HG02943 (cell line): ENCODE measurements at regions not wholly inside any gene's neighbourhood (a gene's known extent, or its start where the extent isn't known, plus 50 kb on each side); places are given as distances from the start of the nearest gene placed in this dataset.
"Not testable (repeated sequence)": the region's sequence is repeated elsewhere in the genome, so short reads cannot be mapped to it uniquely, and the experiment has no call there.

ENCODE experiments used
- ATAC-seq: cut with Tn5 transposase; IDR thresholded peaks from one replicate; pipeline ENCODE4 v1.9.1; 2021; ENCODE audit warnings: mild to moderate bottlenecking, low read depth, moderate library complexity; ENCODE audit not compliant: unreplicated experiment

GRCh38 chr3:139267300-139268246 lies 76.2 kb upstream of the MRPS22 start:
- no peak for ATAC-seq

- no peak for ATAC-seq
These were observed 73.8 kb upstream of the MRPS22 start for GRCh38 chr3:139269984-139270383.

GRCh38 chr3:139270652-139271051 lies 73.2 kb upstream of the MRPS22 start:
- ATAC-seq: not testable (repeated sequence)

GRCh38 chr3:139280027-139280671 lies 63.7 kb upstream of the MRPS22 start:
- no peak for ATAC-seq

- ATAC-seq: no peak
These were observed 62.7 kb upstream of the MRPS22 start for GRCh38 chr3:139281096-139281495.

- no peak for ATAC-seq
These were observed 62.2 kb upstream of the MRPS22 start for GRCh38 chr3:139281522-139282196.

GRCh38 chr3:139283301-139283700 lies 60.5 kb upstream of the MRPS22 start:
- no peak for ATAC-seq

- ATAC-seq: no peak
These were observed 59.6 kb upstream of the MRPS22 start for GRCh38 chr3:139284221-139284620.

GRCh38 chr3:139285691-139286090 lies 58.1 kb upstream of the MRPS22 start:
- no peak for ATAC-seq

GRCh38 chr3:139286241-139286640 lies 57.6 kb upstream of the MRPS22 start:
- no peak for ATAC-seq

- no peak for ATAC-seq
These were observed 57.0 kb upstream of the MRPS22 start for GRCh38 chr3:139286825-139287224.

- ATAC-seq: no peak
These were observed 56.3 kb upstream of the MRPS22 start for GRCh38 chr3:139287557-139287956.

GRCh38 chr3:139288266-139288821 lies 55.5 kb upstream of the MRPS22 start:
- no peak for ATAC-seq

GRCh38 chr3:139289860-139290524 lies 53.8 kb upstream of the MRPS22 start:
- no peak for ATAC-seq

- ATAC-seq: no peak
These were observed 52.4 kb upstream of the MRPS22 start for GRCh38 chr3:139291276-139292051.

GRCh38 chr3:139292192-139292591 lies 51.6 kb upstream of the MRPS22 start:
- no peak for ATAC-seq

- ATAC-seq: no peak
These were observed 50.8 kb upstream of the MRPS22 start for GRCh38 chr3:139292711-139293664.

GRCh38 chr3:139293665-139294023 lies 50.2 kb upstream of the MRPS22 start:
- ATAC-seq: no peak
